ENCODE measurements at regions not wholly inside any gene's neighbourhood (a gene's known extent, or its start where the extent isn't known, plus 50 kb on each side); places are given as distances from the start of the nearest gene placed in this dataset.

DNA sequence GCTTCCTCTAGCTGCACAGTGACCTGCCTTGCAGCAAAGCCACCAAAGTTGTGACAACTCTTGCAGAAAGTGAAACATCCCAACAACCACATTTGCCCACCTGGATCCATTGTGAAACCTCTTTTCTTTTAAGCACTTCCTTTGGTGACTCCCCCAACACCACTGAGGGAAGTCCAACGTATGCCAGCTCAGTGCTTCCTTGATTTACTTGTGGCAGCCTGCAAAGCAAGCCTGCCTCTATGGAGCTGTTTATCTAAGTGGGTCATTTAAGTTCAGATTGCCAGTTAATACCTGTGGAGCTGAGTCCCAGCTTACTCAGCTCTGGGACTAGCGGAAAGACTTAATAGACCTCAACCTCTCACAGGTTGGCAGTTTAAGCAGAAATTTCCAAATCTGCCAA, 230.8 kb upstream of the GHITM start:
- TF ChIP-seq, protein P1, sequence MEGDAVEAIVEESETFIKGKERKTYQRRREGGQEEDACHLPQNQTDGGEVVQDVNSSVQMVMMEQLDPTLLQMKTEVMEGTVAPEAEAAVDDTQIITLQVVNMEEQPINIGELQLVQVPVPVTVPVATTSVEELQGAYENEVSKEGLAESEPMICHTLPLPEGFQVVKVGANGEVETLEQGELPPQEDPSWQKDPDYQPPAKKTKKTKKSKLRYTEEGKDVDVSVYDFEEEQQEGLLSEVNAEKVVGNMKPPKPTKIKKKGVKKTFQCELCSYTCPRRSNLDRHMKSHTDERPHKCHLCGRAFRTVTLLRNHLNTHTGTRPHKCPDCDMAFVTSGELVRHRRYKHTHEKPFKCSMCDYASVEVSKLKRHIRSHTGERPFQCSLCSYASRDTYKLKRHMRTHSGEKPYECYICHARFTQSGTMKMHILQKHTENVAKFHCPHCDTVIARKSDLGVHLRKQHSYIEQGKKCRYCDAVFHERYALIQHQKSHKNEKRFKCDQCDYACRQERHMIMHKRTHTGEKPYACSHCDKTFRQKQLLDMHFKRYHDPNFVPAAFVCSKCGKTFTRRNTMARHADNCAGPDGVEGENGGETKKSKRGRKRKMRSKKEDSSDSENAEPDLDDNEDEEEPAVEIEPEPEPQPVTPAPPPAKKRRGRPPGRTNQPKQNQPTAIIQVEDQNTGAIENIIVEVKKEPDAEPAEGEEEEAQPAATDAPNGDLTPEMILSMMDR (IDR thresholded peaks at IDR 0.05; ENCODE audit: low read length), result no peak
- TF ChIP-seq EZH2 (optimal IDR thresholded peaks at IDR 0.05; ENCODE audit: low read depth, low read length), result no peak

Data from MM.1S (cell line).